T-helper 2 cell (primary cell): ENCODE measurements at regions not wholly inside any gene's neighbourhood (a gene's known extent, or its start where the extent isn't known, plus 50 kb on each side); places are given as distances from the start of the nearest gene placed in this dataset.
"Not testable (repeated sequence)": the region's sequence is repeated elsewhere in the genome, so short reads cannot be mapped to it uniquely, and the experiment has no call there.

Experiments
- DNase-seq, 5 experiments: peaks; one replicate each; pipeline versions ENCODE4 v3.0.0 to v3.0.0-alpha.2; 2012 to 2022

- DNase-seq: no peak
Measured at GRCh38 chr18:8970843-8971242, 131.7 kb upstream of the NDUFV2 start.

GRCh38 chr18:8972116-8972515 lies 130.4 kb upstream of the NDUFV2 start:
- no peak for DNase-seq

GRCh38 chr18:8974279-8974678 lies 128.2 kb upstream of the NDUFV2 start:
- DNase-seq: no peak

GRCh38 chr18:8974696-8975095 lies 127.8 kb upstream of the NDUFV2 start:
- DNase-seq: no peak

GRCh38 chr18:8975624-8976023 lies 126.9 kb upstream of the NDUFV2 start:
- DNase-seq: no peak

- no peak for DNase-seq
Measured at GRCh38 chr18:8976606-8977005, 125.9 kb upstream of the NDUFV2 start.

GRCh38 chr18:8977166-8977565 lies 125.3 kb upstream of the NDUFV2 start:
- no peak for DNase-seq

- DNase-seq: no peak
Measured at GRCh38 chr18:8977701-8978100, 124.8 kb upstream of the NDUFV2 start.

- DNase-seq: no peak
Measured at GRCh38 chr18:8978394-8978793, 124.1 kb upstream of the NDUFV2 start.

GRCh38 chr18:8979258-8979988 lies 123.1 kb upstream of the NDUFV2 start:
- DNase-seq: no peak

GRCh38 chr18:8980496-8980895 lies 122.0 kb upstream of the NDUFV2 start:
- no peak for DNase-seq

GRCh38 chr18:8980918-8981317 lies 121.6 kb upstream of the NDUFV2 start:
- no peak for DNase-seq

- DNase-seq: peak in 1 of 5 experiments; percentile 18
Measured at GRCh38 chr18:8982416-8983183, 119.9 kb upstream of the NDUFV2 start.

GRCh38 chr18:8983195-8983594 lies 119.3 kb upstream of the NDUFV2 start:
- DNase-seq: no peak

GRCh38 chr18:8984131-8984721 lies 118.3 kb upstream of the NDUFV2 start:
- DNase-seq: no peak

- DNase-seq: no peak
Measured at GRCh38 chr18:8987241-8987640, 115.3 kb upstream of the NDUFV2 start.

- DNase-seq: peak in 4 of 5 experiments; percentile 14 to 50 (median 28)
Measured at GRCh38 chr18:8988260-8988871, 114.1 kb upstream of the NDUFV2 start.

GRCh38 chr18:8989017-8989416 lies 113.5 kb upstream of the NDUFV2 start:
- DNase-seq: no peak

- no peak for DNase-seq
Measured at GRCh38 chr18:8989855-8990254, 112.6 kb upstream of the NDUFV2 start.

- no peak for DNase-seq
Measured at GRCh38 chr18:8990276-8991031, 112.0 kb upstream of the NDUFV2 start.

GRCh38 chr18:8991155-8991554 lies 111.3 kb upstream of the NDUFV2 start:
- DNase-seq: no peak

- DNase-seq: not testable (repeated sequence)
Measured at GRCh38 chr18:8992500-8992899, 110.0 kb upstream of the NDUFV2 start.

GRCh38 chr18:8994603-8995002 lies 107.9 kb upstream of the NDUFV2 start:
- no peak for DNase-seq
